Activated CD4-positive, CD25-positive, alpha-beta regulatory T cell treated with anti-CD3 and anti-CD28 coated beads, Interleukin-2, amount 50 U/mL, for 72 hours (primary cell): ENCODE measurements at regions not wholly inside any gene's neighbourhood (a gene's known extent, or its start where the extent isn't known, plus 50 kb on each side); places are given as distances from the start of the nearest gene placed in this dataset.
"Not testable (repeated sequence)": the region's sequence is repeated elsewhere in the genome, so short reads cannot be mapped to it uniquely, and the experiment has no call there.

Experiments used
- DNase-seq: peaks from one replicate; pipeline ENCODE4 v3.0.0; 2021

GRCh38 chr9:97096793-97097192, 57.9 kb upstream of the CTSV start:
- no peak for DNase-seq

DNA sequence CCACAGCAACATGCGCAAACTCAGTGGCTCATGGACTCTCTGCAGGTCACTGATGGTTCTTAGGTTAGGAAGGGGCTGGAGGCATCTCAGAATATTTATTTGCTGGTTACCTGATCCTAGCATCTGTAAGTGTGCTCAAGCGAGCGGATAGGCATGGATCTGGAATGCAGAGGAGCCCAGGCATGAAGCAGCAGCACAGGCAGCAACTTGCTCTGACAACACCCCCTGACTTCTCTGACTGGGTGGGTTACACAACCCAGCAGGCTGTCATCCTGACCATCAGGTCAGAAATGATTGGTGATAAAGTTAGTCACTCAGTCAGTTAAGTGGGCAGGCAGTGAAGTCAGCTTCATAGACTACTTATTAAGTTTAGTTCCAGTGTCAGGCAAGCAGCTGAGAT, 50.4 kb upstream of the CTSV start:
- DNase-seq = not testable (repeated sequence)
